Ascending aorta (tissue), 2 donors: ENCODE measurements at regions not wholly inside any gene's neighbourhood (a gene's known extent, or its start where the extent isn't known, plus 50 kb on each side); places are given as distances from the start of the nearest gene placed in this dataset.

ENCODE experiments used
- DNase-seq, 2 donors: peaks; one replicate each; pipeline ENCODE4 v3.0.0-alpha.2; 2019; ENCODE audit warnings: low spot score in 2 of 2
- H3K27ac ChIP-seq, 2 donors: fragments of 200-600 bp; sonication (generic); one replicate each; pipeline ENCODE4 v1.5.1; 2016 to 2017; ENCODE audit warnings: mild to moderate bottlenecking in 1 of 2
- H3K27me3 ChIP-seq: fragments of 200-600 bp; sonication (generic); one replicate; pipeline ENCODE4 v1.5.1; 2017
- H3K36me3 ChIP-seq, 2 donors: fragments of 200-600 bp; sonication (generic); one replicate each; pipeline ENCODE4 v1.5.1; 2016
- H3K4me1 ChIP-seq, 2 donors: fragments of 200-600 bp; sonication (generic); one replicate each; pipeline ENCODE4 v1.5.1; 2016 to 2017; ENCODE audit warnings: mild to moderate bottlenecking in 1 of 2
- H3K4me3 ChIP-seq, 2 donors: fragments of 200-600 bp; sonication (generic); one replicate each; pipeline ENCODE4 v1.5.1; 2016 to 2017; ENCODE audit warnings: mild to moderate bottlenecking in 1 of 2
- H3K9me3 ChIP-seq, 2 donors: fragments of 200-600 bp; sonication (generic); one replicate each; pipeline ENCODE4 v1.5.1; 2016
- intact Hi-C: fragments of 100-400 bp; cut with DNase I; formaldehyde crosslinking; loops from one replicate; pipeline ENCODE4 v1.15.1; 2023
- TF ChIP-seq, protein P1 (sequence below), 3 experiments: fragments of 200-600 bp in 2 of 3; fragments of 450-650 bp in 1 of 3; sonication (generic) in 2 of 3; IDR thresholded peaks; one replicate each; pipeline ENCODE4 v1.5.1; 2016 to 2019; ENCODE audit warnings: antibody characterized with exemption in 3 of 3, mild to moderate bottlenecking in 1 of 3, moderate library complexity in 1 of 3

GRCh38 chr1:182242641-182243040, 148.9 kb downstream of the GLUL start:
- intact Hi-C loops, result no loop called here
- no peak overlapping the region for H3K27ac ChIP-seq
- no peak overlapping the region for H3K4me3 ChIP-seq
- TF ChIP-seq, protein P1, sequence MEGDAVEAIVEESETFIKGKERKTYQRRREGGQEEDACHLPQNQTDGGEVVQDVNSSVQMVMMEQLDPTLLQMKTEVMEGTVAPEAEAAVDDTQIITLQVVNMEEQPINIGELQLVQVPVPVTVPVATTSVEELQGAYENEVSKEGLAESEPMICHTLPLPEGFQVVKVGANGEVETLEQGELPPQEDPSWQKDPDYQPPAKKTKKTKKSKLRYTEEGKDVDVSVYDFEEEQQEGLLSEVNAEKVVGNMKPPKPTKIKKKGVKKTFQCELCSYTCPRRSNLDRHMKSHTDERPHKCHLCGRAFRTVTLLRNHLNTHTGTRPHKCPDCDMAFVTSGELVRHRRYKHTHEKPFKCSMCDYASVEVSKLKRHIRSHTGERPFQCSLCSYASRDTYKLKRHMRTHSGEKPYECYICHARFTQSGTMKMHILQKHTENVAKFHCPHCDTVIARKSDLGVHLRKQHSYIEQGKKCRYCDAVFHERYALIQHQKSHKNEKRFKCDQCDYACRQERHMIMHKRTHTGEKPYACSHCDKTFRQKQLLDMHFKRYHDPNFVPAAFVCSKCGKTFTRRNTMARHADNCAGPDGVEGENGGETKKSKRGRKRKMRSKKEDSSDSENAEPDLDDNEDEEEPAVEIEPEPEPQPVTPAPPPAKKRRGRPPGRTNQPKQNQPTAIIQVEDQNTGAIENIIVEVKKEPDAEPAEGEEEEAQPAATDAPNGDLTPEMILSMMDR (IDR thresholded peaks at IDR 0.05), result no peak
- no peak for DNase-seq
- no peaks in the 10 kb centered on the region for H3K36me3 ChIP-seq
- no peaks in the 10 kb centered on the region for H3K9me3 ChIP-seq
- no peaks in the 10 kb centered on the region for H3K27me3 ChIP-seq
- H3K4me1 ChIP-seq, result no peaks in the 10 kb centered on the region

DNA sequence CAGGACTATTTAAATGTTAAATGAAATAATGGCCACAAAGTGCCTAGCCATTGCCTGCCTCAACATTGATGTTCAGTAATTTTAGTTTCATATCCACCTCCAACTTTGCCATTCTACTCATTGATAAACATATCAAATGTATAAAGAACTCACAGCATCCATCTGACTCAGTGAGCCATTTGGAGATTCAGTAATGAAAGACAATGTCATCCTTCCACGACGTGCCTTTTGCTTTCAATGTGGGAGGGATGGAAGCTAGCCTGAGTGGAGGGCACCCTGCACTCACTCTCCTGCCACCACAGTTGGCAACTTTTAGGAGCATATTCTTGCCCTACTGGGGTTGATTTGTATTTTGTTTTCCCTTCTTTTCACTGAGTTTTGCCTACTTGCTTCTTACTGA, 151.5 kb downstream of the GLUL start:
- no peak for DNase-seq
- TF ChIP-seq, protein P1 (IDR thresholded peaks at IDR 0.05), result no peak
- H3K27me3 ChIP-seq, result no peaks in the 10 kb centered on the region
- no peaks in the 10 kb centered on the region for H3K9me3 ChIP-seq
- no peak overlapping the region for H3K4me3 ChIP-seq
- H3K27ac ChIP-seq, result no peak overlapping the region
- no peaks in the 10 kb centered on the region for H3K4me1 ChIP-seq
- no peaks in the 10 kb centered on the region for H3K36me3 ChIP-seq
- intact Hi-C loops, result no loop called here

GRCh38 chr1:182238421-182238820, 153.2 kb downstream of the GLUL start:
- H3K9me3 ChIP-seq, result no peaks in the 10 kb centered on the region
- no peak for DNase-seq
- intact Hi-C loops, result no loop called here
- no peaks in the 10 kb centered on the region for H3K4me1 ChIP-seq
- H3K27me3 ChIP-seq, result no peaks in the 10 kb centered on the region
- H3K27ac ChIP-seq, result no peak overlapping the region
- TF ChIP-seq, protein P1 (IDR thresholded peaks at IDR 0.05), result no peak
- no peaks in the 10 kb centered on the region for H3K36me3 ChIP-seq
- H3K4me3 ChIP-seq, result no peak overlapping the region

GRCh38 chr1:182237329-182237728, 154.3 kb downstream of the GLUL start:
- no peak overlapping the region for H3K27ac ChIP-seq
- intact Hi-C loops, result no loop called here
- H3K36me3 ChIP-seq, result no peaks in the 10 kb centered on the region
- no peak overlapping the region for H3K4me3 ChIP-seq
- no peaks in the 10 kb centered on the region for H3K9me3 ChIP-seq
- TF ChIP-seq, protein P1 (IDR thresholded peaks at IDR 0.05), result no peak
- no peaks in the 10 kb centered on the region for H3K27me3 ChIP-seq
- no peaks in the 10 kb centered on the region for H3K4me1 ChIP-seq
- no peak for DNase-seq

- intact Hi-C loops, result no loop called here
- TF ChIP-seq, protein P1 (IDR thresholded peaks at IDR 0.05), result no peak
Measured at GRCh38 chr1:182236651-182237077, 154.9 kb downstream of the GLUL start.

More at GRCh38 chr1:182236651-182237077, 154.9 kb downstream of the GLUL start:
- Histone ChIP-seq H3K4me1 (no peaks in the 10 kb centered on the region), H3K4me3 (no peak overlapping the region), H3K36me3 (no peaks in the 10 kb centered on the region), H3K9me3 (no peaks in the 10 kb centered on the region), H3K27me3 (no peaks in the 10 kb centered on the region), H3K27ac (no peak overlapping the region)
- DNase-seq, result no peak
